SK-N-SH (cell line): ENCODE measurements at regions not wholly inside any gene's neighbourhood (a gene's known extent, or its start where the extent isn't known, plus 50 kb on each side); places are given as distances from the start of the nearest gene placed in this dataset.

Experiments
- CTCF ChIA-PET: fragments of 300-600, 350-600 bp; formaldehyde crosslinking; extraction: SDS; loops from one replicate; lab custom pipeline; 2021; lab: Yijun Ruan, JAX
- POLR2A ChIA-PET: fragments of 350-600 bp; sonication (Branson Sonifier 250); formaldehyde crosslinking; extraction: SDS; loops from one replicate; lab custom pipeline; 2020; ENCODE audit warnings: antibody characterized with exemption, inconsistent platforms; lab: Yijun Ruan, JAX
- DNase-seq: peaks from one replicate; pipeline ENCODE4 v3.0.0; 2012
- H2AFZ ChIP-seq: fragments of 200-600 bp; sonication (generic); 2 replicates; pipeline ENCODE4 v1.8.1; 2016; ENCODE audit warnings: antibody characterized with exemption, mild to moderate bottlenecking, low read depth
- H3F3A ChIP-seq: fragments of 200-600 bp; sonication (generic); replicated peaks from 2 replicates; pipeline ENCODE3; 2016; ENCODE audit warnings: antibody characterized with exemption, mild to moderate bottlenecking; ENCODE audit not compliant: insufficient read depth
- H3K27ac ChIP-seq, 2 experiments: fragments of 200-500 bp in 1 of 2; fragments of 200-600 bp in 1 of 2; sonication (Bioruptor generic) in 1 of 2; sonication (generic), shearing (Covaris generic) in 1 of 2; 2 replicates each; pipeline versions ENCODE4 v1.5.1 to v1.6.1; 2014 to 2016; ENCODE audit warnings: low read depth in 2 of 2, inconsistent platforms in 1 of 2, low read length in 1 of 2, mild to moderate bottlenecking in 1 of 2, mixed read lengths in 1 of 2
- H3K27me3 ChIP-seq: fragments of 200-600 bp; sonication (generic), shearing (Covaris generic); 2 replicates; pipeline ENCODE4 v1.6.1; 2016; ENCODE audit warnings: mixed run types; ENCODE audit not compliant: insufficient read depth
- H3K36me3 ChIP-seq, 2 experiments: fragments of 200-500 bp in 1 of 2; fragments of 200-600 bp in 1 of 2; sonication (Bioruptor generic) in 1 of 2; sonication (generic) in 1 of 2; replicated peaks in 1 of 2; 2 replicates each; pipeline versions ENCODE3 to v1.5.1; 2014 to 2016; ENCODE audit warnings: low read length in 1 of 2, mild to moderate bottlenecking in 1 of 2; ENCODE audit not compliant: insufficient read depth in 2 of 2, control insufficient read depth in 1 of 2
- H3K4me1 ChIP-seq, 2 experiments: fragments of 200-500 bp in 1 of 2; fragments of 200-600 bp in 1 of 2; sonication (Bioruptor generic) in 1 of 2; sonication (generic), shearing (Covaris generic) in 1 of 2; 2 replicates each; pipeline versions ENCODE4 v1.5.1 to v1.6.1; 2014 to 2016; ENCODE audit warnings: low read depth in 1 of 2, low read length in 1 of 2, mixed run types in 1 of 2; ENCODE audit not compliant: insufficient read depth in 2 of 2, control insufficient read depth in 1 of 2
- H3K4me2 ChIP-seq: fragments of 200-600 bp; sonication (generic), shearing (Covaris generic); 2 replicates; pipeline ENCODE4 v1.6.1; 2017; ENCODE audit warnings: mixed run types
- H3K4me3 ChIP-seq, 2 experiments: fragments of 200-500 bp in 1 of 2; fragments of 200-600 bp in 1 of 2; sonication (Bioruptor generic) in 1 of 2; sonication (generic), shearing (Covaris generic) in 1 of 2; 2 replicates each; pipeline versions ENCODE4 v1.5.1 to v1.8.1; 2014 to 2016; ENCODE audit warnings: low read depth in 2 of 2, inconsistent platforms in 1 of 2, low read length in 1 of 2, mild to moderate bottlenecking in 1 of 2, mixed read lengths in 1 of 2, moderate library complexity in 1 of 2
- H3K79me2 ChIP-seq: fragments of 200-600 bp; sonication (generic); 2 replicates; pipeline ENCODE4 v1.8.1; 2017; ENCODE audit warnings: mild to moderate bottlenecking; ENCODE audit not compliant: insufficient read depth
- H3K9ac ChIP-seq: fragments of 200-600 bp; sonication (generic); 2 replicates; pipeline ENCODE4 v1.6.1; 2017; ENCODE audit warnings: mixed run types
- H3K9me2 ChIP-seq: fragments of 200-600 bp; sonication (generic); 2 replicates; pipeline ENCODE4 v1.6.1; 2017; ENCODE audit warnings: mixed run types
- H3K9me3 ChIP-seq: fragments of 200-600 bp; sonication (generic); 2 replicates; pipeline ENCODE4 v1.6.1; 2017; ENCODE audit warnings: mixed run types, mild to moderate bottlenecking, moderate library complexity
- H4K20me1 ChIP-seq: fragments of 200-600 bp; sonication (generic); 2 replicates; pipeline ENCODE4 v1.6.1; 2017; ENCODE audit warnings: mild to moderate bottlenecking, mixed run types; ENCODE audit not compliant: insufficient read depth
- EZH2phosphoT487 ChIP-seq: fragments of 200-600 bp; sonication (generic); IDR thresholded peaks from 2 replicates; pipeline ENCODE4 v1.6.1; 2017; ENCODE audit warnings: low read depth, mixed run types, mild to moderate bottlenecking, antibody characterized with exemption, moderate library complexity, borderline replicate concordance
- FOXJ3 ChIP-seq: sonication (generic); formaldehyde crosslinking; IDR thresholded peaks from 2 replicates; pipeline ENCODE4 v1.5.1; 2020; ENCODE audit warnings: mild to moderate bottlenecking, missing genetic modification reagents
- IRF3 ChIP-seq: fragments of 150-350 bp; IDR thresholded peaks from 2 replicates; pipeline ENCODE4 v1.6.1; 2016; ENCODE audit warnings: mild to moderate bottlenecking, low read depth, low read length
- JUND ChIP-seq: IDR thresholded peaks from 2 replicates; pipeline ENCODE4 v1.4.0; 2012
- MEF2A ChIP-seq: IDR thresholded peaks from 2 replicates; pipeline ENCODE4 v1.4.0; 2012; ENCODE audit warnings: low read depth, borderline replicate concordance
- MXI1 ChIP-seq: IDR thresholded peaks from 2 replicates; pipeline ENCODE4 v1.6.1; 2012; ENCODE audit warnings: mild to moderate bottlenecking, low read depth, low read length, improper control_type of control experiment
- POLR2AphosphoS5 ChIP-seq: IDR thresholded peaks from 2 replicates; pipeline ENCODE4 v1.6.1; 2012; ENCODE audit warnings: low read depth, low read length
- RAD21 ChIP-seq: IDR thresholded peaks from 2 replicates; pipeline ENCODE4 v1.6.1; 2012; ENCODE audit warnings: mild to moderate bottlenecking, low read length
- SIN3A ChIP-seq: IDR thresholded peaks from 2 replicates; pipeline ENCODE4 v1.6.1; 2012; ENCODE audit warnings: low read depth, mild to moderate bottlenecking, low read length, moderate library complexity, borderline replicate concordance
- TAF1 ChIP-seq: IDR thresholded peaks from 2 replicates; pipeline ENCODE4 v1.6.1; 2012; ENCODE audit warnings: low read depth, mild to moderate bottlenecking, low read length, moderate library complexity, borderline replicate concordance
- TCF12 ChIP-seq: IDR thresholded peaks from 2 replicates; pipeline ENCODE4 v1.4.0; 2012
- TEAD4 ChIP-seq: IDR thresholded peaks from 2 replicates; pipeline ENCODE4 v1.4.0; 2012; ENCODE audit warnings: mild to moderate bottlenecking, borderline replicate concordance; ENCODE audit not compliant: insufficient read depth
- WGBS: methylation state at CpG from one replicate; pipeline ENCODE4 v1.1.6; 2017; ENCODE audit warnings: low lambda C conversion rate; 5-methylcytosine and 5-hydroxymethylcytosine counted together
- TF ChIP-seq, protein P1 (sequence below): IDR thresholded peaks from 2 replicates; pipeline ENCODE4 v1.4.0; 2012; ENCODE audit warnings: low read depth, borderline replicate concordance
- TF ChIP-seq, protein P2 (sequence below): IDR thresholded peaks from 2 replicates; pipeline ENCODE4 v1.4.0; 2012; ENCODE audit warnings: low read depth
- TF ChIP-seq, protein P3 (sequence below): IDR thresholded peaks from 2 replicates; pipeline ENCODE4 v1.4.0; 2012; ENCODE audit warnings: low read depth, borderline replicate concordance

DNA sequence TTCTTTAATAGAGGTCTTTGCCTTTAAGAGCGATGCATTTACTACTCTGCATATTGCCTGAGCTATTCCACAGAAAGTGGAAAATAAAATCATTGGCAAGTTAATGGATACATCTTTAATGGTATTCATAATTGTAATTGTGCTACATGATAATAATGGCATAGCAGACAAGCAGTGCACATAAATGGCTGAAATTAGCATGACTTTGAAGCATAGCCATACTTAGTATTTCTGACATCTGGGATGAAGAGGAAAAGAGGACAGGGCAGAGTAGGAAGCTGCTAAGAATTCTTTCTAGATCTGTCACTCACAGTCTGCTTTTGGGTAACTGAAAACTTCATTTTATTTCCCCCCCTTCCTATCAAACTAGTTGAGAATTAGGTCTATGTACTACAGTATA lies 195.0 kb upstream of the NRIP1 start:
- DNase-seq: no peak
- H3K27me3 ChIP-seq: no peaks in the 10 kb centered on the region
- no peaks in the 10 kb centered on the region for H4K20me1 ChIP-seq
- no peak overlapping the region for H3K9ac ChIP-seq
- ChIA-PET CTCF (no interaction called here), POLR2A (no interaction called here)
- H3K27ac ChIP-seq: no peak overlapping the region
- H3K4me1 ChIP-seq: no peaks in the 10 kb centered on the region
- H3F3A ChIP-seq: no peaks in the 10 kb centered on the region
- WGBS: 50% methylated on average over 1 of the region's 1 CpG
- no peaks in the 10 kb centered on the region for H3K9me2 ChIP-seq
- H3K4me2 ChIP-seq: no peak overlapping the region
- H2AFZ ChIP-seq: no peak overlapping the region
- no peaks in the 10 kb centered on the region for H3K36me3 ChIP-seq
- H3K79me2 ChIP-seq: no peaks in the 10 kb centered on the region
- no peak overlapping the region for H3K4me3 ChIP-seq
- no peak for TF ChIP-seq TAF1
- no peak for TF ChIP-seq TEAD4
- TF ChIP-seq RAD21: no peak
- TF ChIP-seq, protein P1, sequence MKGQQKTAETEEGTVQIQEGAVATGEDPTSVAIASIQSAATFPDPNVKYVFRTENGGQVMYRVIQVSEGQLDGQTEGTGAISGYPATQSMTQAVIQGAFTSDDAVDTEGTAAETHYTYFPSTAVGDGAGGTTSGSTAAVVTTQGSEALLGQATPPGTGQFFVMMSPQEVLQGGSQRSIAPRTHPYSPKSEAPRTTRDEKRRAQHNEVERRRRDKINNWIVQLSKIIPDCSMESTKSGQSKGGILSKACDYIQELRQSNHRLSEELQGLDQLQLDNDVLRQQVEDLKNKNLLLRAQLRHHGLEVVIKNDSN: no peak
- no peak for TF ChIP-seq TCF12
- TF ChIP-seq POLR2AphosphoS5: no peak
- TF ChIP-seq FOXJ3 (CRISPR knock-in tag): no peak
- H3K9me3 ChIP-seq: no peaks in the 10 kb centered on the region

DNA sequence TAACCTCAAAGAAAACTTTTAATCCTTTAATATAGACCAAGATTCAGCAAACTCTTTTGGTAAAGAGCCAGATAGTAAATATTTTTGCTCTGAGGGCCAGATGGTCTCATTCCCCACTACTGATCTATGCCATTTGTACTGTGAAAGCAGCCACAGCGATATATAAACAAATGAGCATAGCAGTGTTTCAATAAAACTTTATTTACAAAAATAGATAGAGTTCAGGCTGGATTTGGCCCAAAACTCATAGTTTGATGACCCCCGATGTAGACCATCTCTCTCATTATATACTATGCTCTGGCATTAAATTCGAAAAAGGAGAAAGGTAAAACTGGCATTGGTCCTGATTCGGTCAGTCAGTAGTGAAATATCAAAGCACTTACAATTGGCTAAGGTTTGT lies 195.8 kb upstream of the NRIP1 start:
- H3K4me1 ChIP-seq: no peaks in the 10 kb centered on the region
- no peaks in the 10 kb centered on the region for H3K9me2 ChIP-seq
- CTCF ChIA-PET: no interaction called here
- H3K9ac ChIP-seq: no peak overlapping the region
- H3K4me2 ChIP-seq: no peak overlapping the region
- WGBS: 18% methylated on average over 4 of the region's 4 CpGs
- TF ChIP-seq, protein P1: no peak
- TF ChIP-seq RAD21 (no peak), EZH2phosphoT487 (no peak), MXI1 (no peak), TCF12 (no peak), IRF3 (no peak), SIN3A (no peak), JUND (no peak), MEF2A (no peak)
- TF ChIP-seq, protein P2, sequence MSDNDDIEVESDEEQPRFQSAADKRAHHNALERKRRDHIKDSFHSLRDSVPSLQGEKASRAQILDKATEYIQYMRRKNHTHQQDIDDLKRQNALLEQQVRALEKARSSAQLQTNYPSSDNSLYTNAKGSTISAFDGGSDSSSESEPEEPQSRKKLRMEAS: no peak
- TF ChIP-seq, protein P3, sequence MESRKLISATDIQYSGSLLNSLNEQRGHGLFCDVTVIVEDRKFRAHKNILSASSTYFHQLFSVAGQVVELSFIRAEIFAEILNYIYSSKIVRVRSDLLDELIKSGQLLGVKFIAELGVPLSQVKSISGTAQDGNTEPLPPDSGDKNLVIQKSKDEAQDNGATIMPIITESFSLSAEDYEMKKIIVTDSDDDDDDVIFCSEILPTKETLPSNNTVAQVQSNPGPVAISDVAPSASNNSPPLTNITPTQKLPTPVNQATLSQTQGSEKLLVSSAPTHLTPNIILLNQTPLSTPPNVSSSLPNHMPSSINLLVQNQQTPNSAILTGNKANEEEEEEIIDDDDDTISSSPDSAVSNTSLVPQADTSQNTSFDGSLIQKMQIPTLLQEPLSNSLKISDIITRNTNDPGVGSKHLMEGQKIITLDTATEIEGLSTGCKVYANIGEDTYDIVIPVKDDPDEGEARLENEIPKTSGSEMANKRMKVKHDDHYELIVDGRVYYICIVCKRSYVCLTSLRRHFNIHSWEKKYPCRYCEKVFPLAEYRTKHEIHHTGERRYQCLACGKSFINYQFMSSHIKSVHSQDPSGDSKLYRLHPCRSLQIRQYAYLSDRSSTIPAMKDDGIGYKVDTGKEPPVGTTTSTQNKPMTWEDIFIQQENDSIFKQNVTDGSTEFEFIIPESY: no peak
- H3F3A ChIP-seq: no peaks in the 10 kb centered on the region
- no peaks in the 10 kb centered on the region for H3K36me3 ChIP-seq
- POLR2A ChIA-PET: no interaction called here
- H2AFZ ChIP-seq: no peak overlapping the region
- H3K9me3 ChIP-seq: no peaks in the 10 kb centered on the region
- no peak for DNase-seq
- H4K20me1 ChIP-seq: no peaks in the 10 kb centered on the region
- no peak overlapping the region for H3K4me3 ChIP-seq
- no peaks in the 10 kb centered on the region for H3K27me3 ChIP-seq
- H3K79me2 ChIP-seq: no peaks in the 10 kb centered on the region
- H3K27ac ChIP-seq: no peak overlapping the region
